K562 (cell line): ENCODE measurements at regions not wholly inside any gene's neighbourhood (a gene's known extent, or its start where the extent isn't known, plus 50 kb on each side); places are given as distances from the start of the nearest gene placed in this dataset.

Experiments used
- ATAC-seq: fragments of 200-7000 bp; cut with Tn5 transposase; 3 replicates; pipeline ENCODE4 v1.9.1; 2020; ENCODE audit warnings: moderate library complexity
- BruUV-seq: library from RNA; stranded (reverse); fragments of 400-500 nt; replicated peaks from 2 replicates; lab custom pipeline; 2021; lab: Mats Ljungman, UMichigan
- CTCF ChIA-PET: fragments of 300-600 bp; formaldehyde crosslinking; extraction: SDS; loops from one replicate; lab custom pipeline; 2021; ENCODE audit warnings: low intra/inter-chr PET ratio; lab: Yijun Ruan, JAX
- POLR2A ChIA-PET: fragments of 300-600, 350-650 bp; sonication (Branson Sonifier 250); formaldehyde crosslinking; extraction: SDS; loops from one replicate; lab custom pipeline; 2021; ENCODE audit warnings: antibody characterized with exemption, inconsistent platforms; lab: Yijun Ruan, JAX
- DNase-seq, 4 experiments: peaks; one replicate each; pipeline versions ENCODE4 v3.0.0 to v3.0.0-alpha.2; 2011 to 2018; ENCODE audit warnings: low spot score in 3 of 4, mixed read lengths in 3 of 4; ENCODE audit errors: extremely low read depth in 1 of 4
- FAIRE-seq: peaks from 2 replicates; lab custom pipeline; 2011; peaks lifted over from hg19 to GRCh38; lab: Jason Lieb, UNC
- H2AFZ ChIP-seq: 2 replicates; pipeline ENCODE4 v1.6.0; 2011; ENCODE audit warnings: low read depth, low read length, control low read depth, inconsistent platforms
- H3K27ac ChIP-seq: fragments of 200-600 bp; 3 replicates; pipeline ENCODE4 v1.8.0; 2011; ENCODE audit warnings: low read depth, mild to moderate bottlenecking, control low read depth, inconsistent platforms, low read length, moderate library complexity, mixed read lengths; ENCODE audit errors: extremely low read depth
- H3K27me3 ChIP-seq, 2 experiments: fragments of 300-600 bp in 1 of 2; 2 replicates in 1 of 2; 3 replicates in 1 of 2; pipeline versions ENCODE4 v1.6.0 to v1.8.0; 2011; ENCODE audit warnings: inconsistent platforms in 2 of 2, low read length in 2 of 2, mild to moderate bottlenecking in 1 of 2, mixed read lengths in 1 of 2, moderate library complexity in 1 of 2; ENCODE audit not compliant: control insufficient read depth in 2 of 2, insufficient read depth in 2 of 2
- H3K36me3 ChIP-seq: fragments of 300-600 bp; 3 replicates; pipeline ENCODE4 v1.8.0; 2011; ENCODE audit warnings: mild to moderate bottlenecking, low read length, inconsistent platforms; ENCODE audit not compliant: control insufficient read depth, insufficient read depth
- H3K4me1 ChIP-seq, 2 experiments: fragments of 200-600 bp in 1 of 2; replicated peaks in 1 of 2; 2 replicates in 1 of 2; 3 replicates in 1 of 2; pipeline versions ENCODE4 v1.5.1 to v1.8.0; 2011; ENCODE audit warnings: inconsistent platforms in 2 of 2, low read length in 2 of 2, mild to moderate bottlenecking in 1 of 2, mixed read lengths in 1 of 2, moderate library complexity in 1 of 2; ENCODE audit not compliant: control insufficient read depth in 2 of 2, insufficient read depth in 2 of 2
- H3K4me2 ChIP-seq: 2 replicates; pipeline ENCODE4 v1.6.1; 2011; ENCODE audit warnings: low read length, control low read depth, inconsistent platforms, mixed read lengths; ENCODE audit not compliant: insufficient read depth
- H3K4me3 ChIP-seq: fragments of 200-600 bp; sonication (generic), shearing (Covaris generic); 2 replicates; pipeline ENCODE4 v1.5.1; 2016; ENCODE audit warnings: control low read depth, inconsistent platforms
- H3K79me2 ChIP-seq: fragments of 200-600 bp; 3 replicates; pipeline ENCODE4 v1.8.0; 2011; ENCODE audit warnings: low read length, inconsistent platforms; ENCODE audit not compliant: control insufficient read depth, insufficient read depth
- H3K9ac ChIP-seq, 2 experiments: 2 replicates each; pipeline versions ENCODE4 v1.6.0 to v1.6.1; 2011; ENCODE audit warnings: low read depth in 2 of 2, low read length in 2 of 2, control low read depth in 1 of 2, inconsistent platforms in 1 of 2, mild to moderate bottlenecking in 1 of 2, mixed read lengths in 1 of 2; ENCODE audit not compliant: insufficient read depth in 1 of 2
- H3K9me1 ChIP-seq: one replicate; pipeline ENCODE4 v1.6.0; 2011; ENCODE audit warnings: inconsistent platforms, mild to moderate bottlenecking, low read length, moderate library complexity; ENCODE audit not compliant: control insufficient read depth, insufficient read depth
- H3K9me3 ChIP-seq: replicated peaks from 2 replicates; pipeline ENCODE4 v1.5.1; 2011; ENCODE audit warnings: low read depth, low read length, inconsistent platforms; ENCODE audit not compliant: control insufficient read depth, insufficient read depth
- H4K20me1 ChIP-seq: replicated peaks from 2 replicates; pipeline ENCODE4 v1.6.1; 2011; ENCODE audit warnings: low read length, inconsistent platforms, mixed read lengths; ENCODE audit not compliant: control insufficient read depth, insufficient read depth
- CHCHD3 ChIP-seq: fragments of 250-450 bp; sonication (Bioruptor Pico); IDR thresholded peaks from 2 replicates; pipeline ENCODE4 v2.1.2; 2022; ENCODE audit warnings: mild to moderate bottlenecking
- HDGF ChIP-seq: fragments of 450-650 bp; IDR thresholded peaks from 2 replicates; pipeline ENCODE4 v1.6.1; 2016
- IRF9 ChIP-seq: fragments of 450-650 bp; IDR thresholded peaks from 2 replicates; pipeline ENCODE4 v1.6.1; 2016; ENCODE audit warnings: missing biosample characterization, missing genetic modification characterization
- SMARCC2 ChIP-seq: fragments of 450-650 bp; IDR thresholded peaks from 2 replicates; pipeline ENCODE4 v1.6.1; 2017; ENCODE audit warnings: antibody characterized with exemption, moderate library complexity, mild to moderate bottlenecking, low read depth
- ZKSCAN3 ChIP-seq: fragments of 250-450 bp; sonication (Bioruptor Pico); IDR thresholded peaks from 2 replicates; pipeline ENCODE4 v1.4.0; 2020
- ZNF184 ChIP-seq: sonication (generic); formaldehyde crosslinking; IDR thresholded peaks from 2 replicates; pipeline ENCODE4 v1.5.0; 2020; ENCODE audit warnings: missing genetic modification reagents
- WGBS: fragments of 100-300 bp; shearing (Covaris generic); methylation state at CpG from one replicate; pipeline ENCODE4 v1.1.6; 2016; ENCODE audit warnings: low coverage, mixed read lengths; ENCODE audit not compliant: insufficient coverage; ENCODE audit errors: missing lambda C conversion rate; 5-methylcytosine and 5-hydroxymethylcytosine counted together
- in situ Hi-C: fragments of 300-500 bp; cut with MboI; formaldehyde crosslinking; loops from 4 replicates; pipeline ENCODE4 v1.15.0; 2018; ENCODE audit warnings: inconsistent platforms, mixed read lengths
- intact Hi-C: fragments of 100-400 bp; cut with micrococcal nuclease; formaldehyde crosslinking; loops from 2 replicates; pipeline ENCODE4 v1.14.2; 2022

- 0 out of 5 replicates have a peak, but pooled peaks cover 0 to 9% of the 10 kb centered on the region in 2 experiments for H3K27me3 ChIP-seq
- no peaks in the 10 kb centered on the region for H3K9me1 ChIP-seq
- H3K4me3 ChIP-seq, result no peak overlapping the region
- no TSS peak for BruUV-seq
- no peak overlapping the region for H2AFZ ChIP-seq
- no peak overlapping the region for H3K4me2 ChIP-seq
- H3K27ac ChIP-seq, result no peak overlapping the region
- in situ Hi-C loops (no loop called here), intact Hi-C loops (no loop called here)
- no peak for TF ChIP-seq ZKSCAN3 (CRISPR knock-in tag)
- TF ChIP-seq IRF9, result no peak
- TF ChIP-seq HDGF, result no peak
- TF ChIP-seq ZNF184, result no peak
- no peak for TF ChIP-seq CHCHD3
- TF ChIP-seq SMARCC2, result no peak
- DNase-seq, result no peak
- ChIA-PET POLR2A (no interaction called here), CTCF (no interaction called here)
- H3K36me3 ChIP-seq, result no peaks in the 10 kb centered on the region
- H3K9ac ChIP-seq, result no peak overlapping the region
- H3K9me3 ChIP-seq, result no peaks in the 10 kb centered on the region
- no peak for ATAC-seq
- H3K79me2 ChIP-seq, result no peaks in the 10 kb centered on the region
- H4K20me1 ChIP-seq, result no peaks in the 10 kb centered on the region
- 0% methylated on average over 2 of the region's 2 CpGs for WGBS
- no peaks in the 10 kb centered on the region for H3K4me1 ChIP-seq
- FAIRE-seq, result no peak
These were observed 262.7 kb downstream of the MYCN start for GRCh38 chr2:16203069-16203468.
